PFSK-1 (cell line): ENCODE measurements at regions not wholly inside any gene's neighbourhood (a gene's known extent, or its start where the extent isn't known, plus 50 kb on each side); places are given as distances from the start of the nearest gene placed in this dataset.

Source experiments
- FOXP2 ChIP-seq: optimal IDR thresholded peaks from 2 replicates; pipeline ENCODE3; 2011; ENCODE audit warnings: borderline replicate concordance, control low read depth, inconsistent platforms; ENCODE audit not compliant: insufficient read depth; ENCODE audit errors: extremely low read length, extremely low read depth
- POLR2AphosphoS5 ChIP-seq: IDR thresholded peaks from 2 replicates; pipeline ENCODE4 v1.6.1; 2012; ENCODE audit warnings: low read depth, mild to moderate bottlenecking, control low read depth, low read length, moderate library complexity
- REST ChIP-seq, 2 experiments: IDR thresholded peaks; 2 replicates each; pipeline versions ENCODE4 v1.6.1 to v1.8.0; 2011 to 2012; ENCODE audit warnings: low read depth in 2 of 2, low read length in 2 of 2, control low read depth in 1 of 2, inconsistent platforms in 1 of 2, mild to moderate bottlenecking in 1 of 2, moderate library complexity in 1 of 2; ENCODE audit not compliant: insufficient read depth in 1 of 2
- SIN3A ChIP-seq: IDR thresholded peaks from 2 replicates; pipeline ENCODE4 v1.6.1; 2012; ENCODE audit warnings: mild to moderate bottlenecking, low read length, moderate library complexity, borderline replicate concordance; ENCODE audit not compliant: insufficient read depth
- TAF1 ChIP-seq: IDR thresholded peaks from 2 replicates; pipeline ENCODE4 v1.6.1; 2012; ENCODE audit warnings: low read length, control low read depth, borderline replicate concordance; ENCODE audit not compliant: insufficient read depth

DNA sequence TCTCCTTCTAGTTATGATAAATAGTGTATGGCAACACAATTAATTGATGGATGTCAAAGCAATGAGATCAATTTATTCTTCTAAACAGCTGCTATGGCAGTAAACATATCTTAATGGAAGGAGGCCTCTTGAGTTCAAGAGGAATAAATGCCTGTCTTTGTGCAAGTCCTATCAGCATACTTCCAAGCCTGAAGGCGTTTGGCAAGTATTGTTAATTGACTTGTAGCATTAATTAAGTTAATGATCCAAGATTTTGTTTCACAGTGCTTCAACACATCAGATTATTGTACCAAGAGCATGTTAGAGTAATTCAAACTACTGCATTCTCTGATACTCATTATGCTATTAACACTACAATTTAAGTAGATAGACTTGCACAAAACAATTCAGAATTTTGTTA is 144.8 kb downstream of the FAT4 start:
- no peak for TF ChIP-seq TAF1
- no peak for TF ChIP-seq REST (IDR thresholded peaks at IDR 0.05; ENCODE audit: insufficient read depth in 1 of 2, low read depth in 2 of 2, low read length in 2 of 2)
- TF ChIP-seq FOXP2, result no peak

DNA sequence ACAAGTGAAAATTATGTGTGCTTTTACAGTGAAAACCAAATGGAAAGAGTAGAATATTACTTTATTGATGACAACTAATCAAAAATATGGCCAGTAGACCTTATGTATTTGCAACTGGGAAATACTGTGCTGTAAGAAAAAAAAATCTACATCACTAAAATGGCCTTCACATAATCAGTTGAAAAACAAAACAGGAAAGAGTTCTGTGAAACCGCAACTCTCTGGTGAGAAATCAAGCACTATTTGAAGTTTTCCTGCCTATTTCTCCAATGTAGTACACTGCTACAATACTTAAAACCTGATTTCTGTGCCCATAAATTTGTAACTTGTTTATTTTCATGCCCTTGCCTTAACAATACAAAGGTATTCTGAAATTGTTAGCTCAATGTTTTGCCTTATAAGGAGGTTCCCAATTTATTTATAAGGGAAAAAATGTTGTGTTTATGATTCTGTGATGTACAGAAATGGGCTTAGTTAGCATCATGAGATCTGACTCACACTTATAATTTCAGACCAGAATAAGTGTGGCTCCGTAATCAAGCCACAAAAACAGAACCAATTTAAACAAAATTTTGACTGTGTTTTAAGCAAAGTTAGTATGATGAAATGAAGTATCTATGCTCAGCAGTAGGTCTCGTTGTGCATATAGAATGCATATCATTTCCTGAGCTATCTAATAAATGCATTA is 147.1 kb downstream of the FAT4 start:
- no peak for TF ChIP-seq SIN3A
- TF ChIP-seq REST (IDR thresholded peaks at IDR 0.05; ENCODE audit: insufficient read depth in 1 of 2, low read depth in 2 of 2, low read length in 2 of 2), result no peak
- TF ChIP-seq TAF1, result no peak
- TF ChIP-seq POLR2AphosphoS5, result no peak
- TF ChIP-seq FOXP2, result no peak

GRCh38 chr4:125464146-125464545 is 149.4 kb downstream of the FAT4 start:
- TF ChIP-seq SIN3A (no peak), TAF1 (no peak), REST (IDR thresholded peaks at IDR 0.05; ENCODE audit: insufficient read depth in 1 of 2, low read depth in 2 of 2, low read length in 2 of 2) (no peak), FOXP2 (no peak), POLR2AphosphoS5 (no peak)

DNA sequence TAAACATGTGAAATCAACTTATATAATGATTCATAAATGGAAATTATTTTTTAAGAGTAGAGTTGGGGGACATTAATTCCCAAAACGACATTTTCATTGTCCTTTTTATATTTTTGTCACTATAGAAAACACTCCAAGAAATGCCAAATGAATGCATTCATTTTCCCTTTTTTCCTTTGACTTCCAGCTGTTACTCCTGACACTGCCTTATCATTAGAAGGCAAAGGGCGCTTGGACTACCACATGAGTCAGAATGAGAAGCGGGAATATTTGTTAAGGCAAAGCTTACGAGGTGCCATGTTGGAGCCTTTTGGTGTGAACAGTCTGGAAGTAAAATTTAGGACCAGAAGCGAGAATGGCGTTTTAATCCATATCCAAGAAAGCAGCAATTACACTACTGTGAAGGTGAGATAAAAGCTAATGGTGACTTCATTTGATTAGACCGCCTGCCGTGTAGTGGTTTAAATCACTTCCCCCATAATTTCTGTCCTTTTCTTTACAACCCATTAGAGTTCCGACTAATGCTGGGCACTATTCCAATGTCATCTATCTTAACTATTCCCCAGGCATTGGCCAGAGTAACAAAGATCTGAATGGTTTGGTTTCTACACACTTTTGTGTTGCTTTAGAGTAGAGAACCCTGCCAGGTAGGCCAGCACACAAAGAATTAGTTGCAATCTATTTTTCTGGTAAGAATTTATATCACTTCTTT is 166.7 kb downstream of the FAT4 start:
- TF ChIP-seq SIN3A, result no peak
- no peak for TF ChIP-seq REST (IDR thresholded peaks at IDR 0.05; ENCODE audit: insufficient read depth in 1 of 2, low read depth in 2 of 2, low read length in 2 of 2)
- TF ChIP-seq FOXP2, result no peak
- no peak for TF ChIP-seq POLR2AphosphoS5
- TF ChIP-seq TAF1, result no peak

GRCh38 chr4:125482822-125483221 is 168.1 kb downstream of the FAT4 start:
- TF ChIP-seq POLR2AphosphoS5 (no peak), TAF1 (no peak), FOXP2 (no peak), REST (IDR thresholded peaks at IDR 0.05; ENCODE audit: insufficient read depth in 1 of 2, low read depth in 2 of 2, low read length in 2 of 2) (no peak), SIN3A (no peak)
